ENCODE measurements at regions not wholly inside any gene's neighbourhood (a gene's known extent, or its start where the extent isn't known, plus 50 kb on each side); places are given as distances from the start of the nearest gene placed in this dataset.

GRCh38 chr14:87306409-87307168 is 686.4 kb downstream of the GALC start:
- no peak overlapping the region for H2BK5ac ChIP-seq (ENCODE audit: low read depth, low read length, poor library complexity, severe bottlenecking)
- in situ Hi-C loops (cut with MboI; ENCODE audit: low sequenced_read_pairs) = no loop called here
- no peak overlapping the region for H2BK20ac ChIP-seq (ENCODE audit: low read depth, low read length)
- H3K27ac ChIP-seq (ENCODE audit: insufficient read depth, low read length) = no peak overlapping the region
- no peak overlapping the region for H3K14ac ChIP-seq (replicated peaks; ENCODE audit: low read depth, low read length)
- no peak overlapping the region for H3K9ac ChIP-seq (ENCODE audit: low read depth, low read length)
- no peak overlapping the region for H3K56ac ChIP-seq (ENCODE audit: extremely low read depth, insufficient read depth, low read length)
- no peak overlapping the region for H3K23ac ChIP-seq (ENCODE audit: low read depth, low read length)
- H4K8ac ChIP-seq (ENCODE audit: low read depth in 2 of 2, low read length in 2 of 2) = no peak overlapping the region
- H3K18ac ChIP-seq (ENCODE audit: low read depth, low read length) = no peak overlapping the region
- intact Hi-C loops (cut with micrococcal nuclease) = no loop called here
- DNase-seq = no peak
- H4K20me1 ChIP-seq (ENCODE audit: insufficient read depth, low read length) = no peaks in the 10 kb centered on the region
- H3K27me3 ChIP-seq (ENCODE audit: control insufficient read depth, insufficient read depth, low read length) = no peaks in the 10 kb centered on the region
- no peak overlapping the region for H2AFZ ChIP-seq (replicated peaks; ENCODE audit: low read length, poor library complexity)
- H3K4me2 ChIP-seq (ENCODE audit: low read depth, low read length) = no peak overlapping the region
- no peak overlapping the region for H4K5ac ChIP-seq (ENCODE audit: low read depth, low read length)
- no peak overlapping the region for H3K4me3 ChIP-seq (ENCODE audit: insufficient read depth, low read depth, low read length)
- no peak overlapping the region for H2AK5ac ChIP-seq (ENCODE audit: low read depth, low read length)
- H2AK9ac ChIP-seq (replicated peaks; ENCODE audit: low read depth, low read length, poor library complexity) = no peak overlapping the region
- TF ChIP-seq NFE2L2 (IDR thresholded peaks at IDR 0.05; ENCODE audit: low read depth, low read length) = no peak
- H3K36me3 ChIP-seq (ENCODE audit: control insufficient read depth, insufficient read depth, low read length) = no peaks in the 10 kb centered on the region
- H2BK15ac ChIP-seq (ENCODE audit: low read depth, low read length) = no peak overlapping the region
- no peak overlapping the region for H4K91ac ChIP-seq (ENCODE audit: insufficient read depth, low read depth, low read length)
- ATAC-seq (ENCODE audit: low read depth) = no peak
- H3K9me1 ChIP-seq (ENCODE audit: insufficient read depth, low read length) = no peaks in the 10 kb centered on the region
- CTCF ChIA-PET = no interaction called here
- H3K4ac ChIP-seq (ENCODE audit: low read depth, low read length) = no peak overlapping the region
- POLR2A ChIA-PET (ENCODE audit: unreplicated experiment) = no interaction called here
- no CpG with 5 or more reads among the region's 1 CpG for WGBS, 2 experiments (ENCODE audit: extremely low coverage in 2 of 2, insufficient read length in 1 of 2)
- BruUV-seq (replicated peaks) = no TSS peak
- no peak overlapping the region for H2BK120ac ChIP-seq (ENCODE audit: low read depth, low read length)
- H3K79me1 ChIP-seq (ENCODE audit: low read depth in 1 of 2, low read length in 2 of 2) = no peaks in the 10 kb centered on the region
- H3K9me3 ChIP-seq (ENCODE audit: control insufficient read depth, insufficient read depth, low read length) = no peaks in the 10 kb centered on the region
- dilution Hi-C loops (cut with HindIII; ENCODE audit: low sequenced_read_pairs, unreplicated experiment) = no loop called here
- H3K4me1 ChIP-seq (ENCODE audit: control insufficient read depth, insufficient read depth, low read length) = no peaks in the 10 kb centered on the region

Data from IMR-90 (cell line).